Smooth muscle cell (in vitro differentiated cells): ENCODE measurements at regions not wholly inside any gene's neighbourhood (a gene's known extent, or its start where the extent isn't known, plus 50 kb on each side); places are given as distances from the start of the nearest gene placed in this dataset.

Source experiments
- DNase-seq: peaks from one replicate; lab custom pipeline; 2025; ENCODE audit not compliant: unreplicated experiment; lab: John Stamatoyannopoulos, UW
- H2AFZ ChIP-seq: fragments of 200-600 bp; sonication (generic); 2 replicates; pipeline ENCODE4 v1.6.0; 2016; ENCODE audit warnings: antibody characterized with exemption, low read depth, mild to moderate bottlenecking
- H3F3A ChIP-seq: fragments of 200-600 bp; sonication (generic); 2 replicates; pipeline ENCODE4 v1.6.0; 2017; ENCODE audit warnings: antibody characterized with exemption, low read depth
- H3K27ac ChIP-seq: fragments of 200-600 bp; sonication (generic); 2 replicates; pipeline ENCODE4 v1.5.1; 2016; ENCODE audit warnings: low read depth, mild to moderate bottlenecking
- H3K27me3 ChIP-seq: fragments of 200-600 bp; sonication (generic); 2 replicates; pipeline ENCODE4 v1.6.1; 2016; ENCODE audit warnings: low read depth, mild to moderate bottlenecking
- H3K36me3 ChIP-seq: fragments of 200-600 bp; sonication (generic); 2 replicates; pipeline ENCODE4 v1.5.1; 2016; ENCODE audit warnings: low read depth
- H3K4me1 ChIP-seq: fragments of 200-600 bp; sonication (generic); 2 replicates; pipeline ENCODE4 v1.5.1; 2016; ENCODE audit warnings: low read depth
- H3K4me2 ChIP-seq: fragments of 200-600 bp; sonication (generic); 2 replicates; pipeline ENCODE4 v1.6.0; 2016; ENCODE audit warnings: mild to moderate bottlenecking
- H3K4me3 ChIP-seq: fragments of 200-600 bp; sonication (generic); 2 replicates; pipeline ENCODE4 v1.5.1; 2016; ENCODE audit warnings: mild to moderate bottlenecking
- H3K79me2 ChIP-seq: fragments of 200-600 bp; sonication (generic); 2 replicates; pipeline ENCODE4 v1.6.0; 2016; ENCODE audit warnings: low read depth, mild to moderate bottlenecking
- H3K9ac ChIP-seq: fragments of 200-600 bp; sonication (generic); 2 replicates; pipeline ENCODE4 v1.6.0; 2016; ENCODE audit warnings: low read depth
- H3K9me3 ChIP-seq: fragments of 200-600 bp; sonication (generic); replicated peaks from 2 replicates; pipeline ENCODE4 v1.5.1; 2016; ENCODE audit warnings: low read depth
- H4K20me1 ChIP-seq: fragments of 200-600 bp; sonication (generic); 2 replicates; pipeline ENCODE4 v1.6.0; 2016; ENCODE audit warnings: low read depth
- WGBS: methylation state at CpG from one replicate; pipeline ENCODE4 v1.1.7; 2016; ENCODE audit warnings: low lambda C conversion rate; 5-methylcytosine and 5-hydroxymethylcytosine counted together
- TF ChIP-seq, protein P1 (sequence below): fragments of 200-600 bp; sonication (generic); IDR thresholded peaks from 2 replicates; pipeline ENCODE4 v1.5.1; 2017; ENCODE audit warnings: borderline replicate concordance, mild to moderate bottlenecking, antibody characterized with exemption; ENCODE audit not compliant: insufficient read depth, poor library complexity, severe bottlenecking

DNA sequence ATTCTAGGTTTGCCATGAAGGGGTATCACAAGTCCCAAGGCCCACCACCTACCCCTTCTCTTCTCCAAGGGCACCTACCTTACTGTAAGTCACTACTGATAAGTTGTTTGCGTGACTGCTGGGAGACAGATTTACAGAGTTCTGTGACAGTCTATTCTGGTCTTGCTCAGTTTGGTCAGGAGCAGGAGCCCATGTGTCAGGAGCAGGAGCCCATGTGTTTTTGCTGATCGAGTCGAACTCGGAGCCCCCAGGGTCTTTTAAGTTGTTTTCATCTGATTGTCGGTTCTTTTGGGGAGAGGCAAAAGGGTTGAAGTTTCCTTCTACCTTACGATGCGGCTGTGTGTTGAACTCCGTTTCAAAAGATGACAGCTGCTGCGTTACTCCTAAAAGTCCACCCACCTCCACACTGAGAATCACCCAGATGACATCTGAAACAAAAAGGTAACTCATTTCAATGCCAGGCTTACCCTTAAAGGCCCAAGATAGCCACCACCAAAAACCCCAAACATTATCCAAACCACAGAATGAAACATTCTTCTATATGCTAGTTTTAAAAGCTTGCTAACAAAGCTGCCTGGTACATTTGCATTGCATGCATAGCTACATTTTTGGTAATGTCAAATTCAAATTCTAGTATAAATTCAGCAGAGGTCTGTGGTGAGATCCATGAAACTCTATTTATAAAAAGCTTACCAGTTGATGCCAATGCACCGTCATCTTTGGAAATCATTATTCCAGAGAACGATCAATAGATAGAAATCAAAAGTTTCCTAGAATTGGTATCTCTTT lies 50.5 kb upstream of the SPDEF start:
- Histone ChIP-seq H3K4me3 (no peak overlapping the region), H3K79me2 (peaks cover 27% of the 10 kb centered on the region), H2AFZ (no peak overlapping the region), H3K4me1 (no peaks in the 10 kb centered on the region), H3K27me3 (no peaks in the 10 kb centered on the region), H4K20me1 (peaks cover 96% of the 10 kb centered on the region), H3K4me2 (no peak overlapping the region), H3K27ac (no peak overlapping the region), H3F3A (peaks cover 8% of the 10 kb centered on the region), H3K36me3 (peaks cover 4% of the 10 kb centered on the region), H3K9ac (no peak overlapping the region), H3K9me3 (no peaks in the 10 kb centered on the region)
- DNase-seq = no peak
- WGBS = 96% methylated on average over 11 of the region's 11 CpGs
- TF ChIP-seq, protein P1, sequence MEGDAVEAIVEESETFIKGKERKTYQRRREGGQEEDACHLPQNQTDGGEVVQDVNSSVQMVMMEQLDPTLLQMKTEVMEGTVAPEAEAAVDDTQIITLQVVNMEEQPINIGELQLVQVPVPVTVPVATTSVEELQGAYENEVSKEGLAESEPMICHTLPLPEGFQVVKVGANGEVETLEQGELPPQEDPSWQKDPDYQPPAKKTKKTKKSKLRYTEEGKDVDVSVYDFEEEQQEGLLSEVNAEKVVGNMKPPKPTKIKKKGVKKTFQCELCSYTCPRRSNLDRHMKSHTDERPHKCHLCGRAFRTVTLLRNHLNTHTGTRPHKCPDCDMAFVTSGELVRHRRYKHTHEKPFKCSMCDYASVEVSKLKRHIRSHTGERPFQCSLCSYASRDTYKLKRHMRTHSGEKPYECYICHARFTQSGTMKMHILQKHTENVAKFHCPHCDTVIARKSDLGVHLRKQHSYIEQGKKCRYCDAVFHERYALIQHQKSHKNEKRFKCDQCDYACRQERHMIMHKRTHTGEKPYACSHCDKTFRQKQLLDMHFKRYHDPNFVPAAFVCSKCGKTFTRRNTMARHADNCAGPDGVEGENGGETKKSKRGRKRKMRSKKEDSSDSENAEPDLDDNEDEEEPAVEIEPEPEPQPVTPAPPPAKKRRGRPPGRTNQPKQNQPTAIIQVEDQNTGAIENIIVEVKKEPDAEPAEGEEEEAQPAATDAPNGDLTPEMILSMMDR = no peak
